ENCODE measurements at regions not wholly inside any gene's neighbourhood (a gene's known extent, or its start where the extent isn't known, plus 50 kb on each side); places are given as distances from the start of the nearest gene placed in this dataset.
"Not testable (repeated sequence)": the region's sequence is repeated elsewhere in the genome, so short reads cannot be mapped to it uniquely, and the experiment has no call there.

GRCh38 chr2:89849731-89850130, 1158.3 kb downstream of the RPIA start:
- no peak for DNase-seq (ENCODE audit: low read depth)
- H3K4me3 ChIP-seq (ENCODE audit: control insufficient read depth, low read depth, low read length), result no peak overlapping the region
- TF ChIP-seq CTCF (conservative IDR thresholded peaks at IDR 0.05; ENCODE audit: control insufficient read depth, insufficient read depth, low read depth, low read length), result no peak

GRCh38 chr2:89850481-89850880, 1159.0 kb downstream of the RPIA start:
- no peak for TF ChIP-seq CTCF (conservative IDR thresholded peaks at IDR 0.05; ENCODE audit: control insufficient read depth, insufficient read depth, low read depth, low read length)
- DNase-seq (ENCODE audit: low read depth), result no peak
- H3K4me3 ChIP-seq (ENCODE audit: control insufficient read depth, low read depth, low read length), result no peak overlapping the region

- no peak for DNase-seq (ENCODE audit: low read depth)
- H3K4me3 ChIP-seq (ENCODE audit: control insufficient read depth, low read depth, low read length), result no peak overlapping the region
- TF ChIP-seq CTCF (conservative IDR thresholded peaks at IDR 0.05; ENCODE audit: control insufficient read depth, insufficient read depth, low read depth, low read length), result no peak
These were observed 1159.6 kb downstream of the RPIA start for GRCh38 chr2:89850881-89851582.

- no peak overlapping the region for H3K4me3 ChIP-seq (ENCODE audit: control insufficient read depth, low read depth, low read length)
- TF ChIP-seq CTCF (conservative IDR thresholded peaks at IDR 0.05; ENCODE audit: control insufficient read depth, insufficient read depth, low read depth, low read length), result no peak
- DNase-seq (ENCODE audit: low read depth), result no peak
These were observed 1160.1 kb downstream of the RPIA start for GRCh38 chr2:89851583-89851905.

GRCh38 chr2:89853427-89853826, 1162.0 kb downstream of the RPIA start:
- H3K4me3 ChIP-seq (ENCODE audit: control insufficient read depth, low read depth, low read length); DNase-seq (ENCODE audit: low read depth): not testable (repeated sequence)

GRCh38 chr2:89855752-89856151, 1164.3 kb downstream of the RPIA start:
- peak; percentile 11 for TF ChIP-seq CTCF (conservative IDR thresholded peaks at IDR 0.05; ENCODE audit: control insufficient read depth, insufficient read depth, low read depth, low read length)
- not testable (repeated sequence) for H3K4me3 ChIP-seq (ENCODE audit: control insufficient read depth, low read depth, low read length); DNase-seq (ENCODE audit: low read depth)

GRCh38 chr2:89856305-89856704, 1164.8 kb downstream of the RPIA start:
- H3K4me3 ChIP-seq (ENCODE audit: control insufficient read depth, low read depth, low read length); DNase-seq (ENCODE audit: low read depth): not testable (repeated sequence)

GRCh38 chr2:89862164-89862563, 1170.7 kb downstream of the RPIA start:
- DNase-seq (ENCODE audit: low read depth), result not testable (repeated sequence)

GRCh38 chr2:89863209-89863608, 1171.7 kb downstream of the RPIA start:
- not testable (repeated sequence) for DNase-seq (ENCODE audit: low read depth); H3K4me3 ChIP-seq (ENCODE audit: control insufficient read depth, low read depth, low read length)

More at GRCh38 chr2:89862164-89862563, 1170.7 kb downstream of the RPIA start:
- not testable (repeated sequence) for H3K4me3 ChIP-seq (ENCODE audit: control insufficient read depth, low read depth, low read length)

- DNase-seq (ENCODE audit: low read depth); H3K4me3 ChIP-seq (ENCODE audit: control insufficient read depth, low read depth, low read length): not testable (repeated sequence)
These were observed 1183.5 kb downstream of the RPIA start for GRCh38 chr2:89874810-89875595.

GRCh38 chr2:89876445-89876844, 1185.0 kb downstream of the RPIA start:
- DNase-seq (ENCODE audit: low read depth); H3K4me3 ChIP-seq (ENCODE audit: control insufficient read depth, low read depth, low read length): not testable (repeated sequence)

- DNase-seq (ENCODE audit: low read depth), result not testable (repeated sequence)
These were observed 1185.4 kb downstream of the RPIA start for GRCh38 chr2:89876878-89877277.

More at GRCh38 chr2:89876878-89877277, 1185.4 kb downstream of the RPIA start:
- H3K4me3 ChIP-seq (ENCODE audit: control insufficient read depth, low read depth, low read length), result not testable (repeated sequence)

Data from fibroblast of mammary gland (primary cell).